IPS-NIHi7 (cell line): ENCODE measurements at regions not wholly inside any gene's neighbourhood (a gene's known extent, or its start where the extent isn't known, plus 50 kb on each side); places are given as distances from the start of the nearest gene placed in this dataset.
"Not testable (repeated sequence)": the region's sequence is repeated elsewhere in the genome, so short reads cannot be mapped to it uniquely, and the experiment has no call there.

Experiments
- DNase-seq: peaks from one replicate; pipeline ENCODE4 v3.0.0; 2012; ENCODE audit warnings: mixed read lengths; ENCODE audit errors: extremely low spot score

- DNase-seq = no peak
These were observed 126.3 kb upstream of the CEP162 start for GRCh38 chr6:84353459-84354423.

DNA sequence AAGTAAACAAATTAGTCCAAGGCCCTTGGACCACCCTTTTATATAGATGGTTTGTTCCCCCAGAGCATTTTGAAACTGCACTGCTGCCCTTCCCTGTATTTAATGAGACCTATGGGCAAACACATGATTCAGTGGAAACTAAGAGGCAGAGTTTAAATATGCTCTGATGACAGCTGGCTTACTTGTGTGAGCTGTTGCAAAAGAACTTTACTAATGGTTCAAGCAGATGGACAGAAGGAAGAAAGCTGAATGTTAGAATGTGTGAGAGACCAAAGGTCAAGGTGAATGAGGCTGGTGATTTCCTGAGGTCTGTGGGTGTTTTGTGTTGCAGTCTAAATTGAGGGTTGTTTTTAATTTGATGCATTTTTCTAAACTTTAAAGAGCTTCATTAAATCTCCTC lies 123.0 kb upstream of the CEP162 start:
- DNase-seq = no peak

DNA sequence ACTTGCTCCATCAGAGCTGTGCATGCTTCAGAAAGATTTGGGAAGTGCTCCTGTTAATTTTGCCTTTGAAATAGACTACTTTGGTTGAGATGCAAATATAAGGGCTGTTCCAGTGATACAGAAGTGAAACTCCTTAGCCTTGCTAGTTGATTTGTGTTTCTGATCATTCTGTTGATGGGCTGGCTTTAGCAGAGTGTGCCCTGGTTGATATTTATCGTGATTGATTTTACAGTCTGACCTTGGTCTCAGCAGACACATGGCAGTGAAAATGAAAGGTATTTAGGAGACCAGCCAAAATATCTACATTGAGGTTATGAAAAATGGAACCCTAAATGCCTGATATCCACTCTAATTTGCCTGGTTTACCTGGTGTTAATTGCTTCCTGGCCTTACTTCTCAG lies 122.1 kb upstream of the CEP162 start:
- no peak for DNase-seq

GRCh38 chr6:84348801-84349200 lies 121.4 kb upstream of the CEP162 start:
- DNase-seq = no peak

- no peak for DNase-seq
These were observed 118.9 kb upstream of the CEP162 start for GRCh38 chr6:84346372-84346771.

- no peak for DNase-seq
These were observed 116.6 kb upstream of the CEP162 start for GRCh38 chr6:84344005-84344404.

- DNase-seq = no peak
These were observed 113.0 kb upstream of the CEP162 start for GRCh38 chr6:84340422-84340821.

- DNase-seq = no peak
These were observed 106.4 kb upstream of the CEP162 start for GRCh38 chr6:84333842-84334241.

GRCh38 chr6:84332139-84333034 lies 104.9 kb upstream of the CEP162 start:
- DNase-seq = no peak

DNA sequence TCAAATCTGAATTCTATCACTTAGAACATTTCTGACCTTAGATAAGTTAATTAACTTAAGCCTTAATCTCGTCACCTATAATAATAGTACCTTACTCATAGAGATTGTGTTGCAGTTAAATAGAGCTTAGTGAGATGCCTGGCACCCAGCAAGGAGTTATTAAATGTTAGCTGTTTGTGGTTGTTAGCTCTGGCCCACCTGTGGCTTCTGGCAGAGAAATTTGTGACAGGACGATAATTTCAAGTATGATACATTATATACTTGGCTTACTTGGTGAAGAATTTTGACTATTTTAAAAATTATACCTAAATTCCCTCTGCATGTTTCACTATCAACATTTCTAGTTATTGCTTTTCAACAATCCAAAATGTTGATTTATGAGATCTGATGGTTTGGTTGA lies 102.9 kb upstream of the CEP162 start:
- DNase-seq = no peak

GRCh38 chr6:84329516-84329915 lies 102.1 kb upstream of the CEP162 start:
- no peak for DNase-seq

DNA sequence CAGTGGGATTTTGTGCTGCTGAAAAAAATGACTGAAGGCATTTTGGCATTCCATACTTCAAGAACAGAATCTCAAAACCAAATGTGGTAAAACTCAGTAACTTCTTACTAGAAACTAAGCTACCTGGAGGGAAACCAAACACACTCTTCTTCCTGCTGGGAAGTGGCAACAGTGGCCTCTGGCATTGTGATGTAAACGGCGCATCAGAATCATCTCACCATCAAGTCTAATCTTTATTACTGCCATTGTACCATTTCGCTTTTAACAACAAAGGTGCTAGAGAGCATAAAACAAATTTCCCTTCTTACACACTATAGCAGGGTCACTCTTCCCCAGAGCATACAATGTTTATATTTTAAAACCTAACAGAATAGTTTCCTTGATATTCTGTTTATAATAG lies 101.6 kb upstream of the CEP162 start:
- DNase-seq = no peak

DNA sequence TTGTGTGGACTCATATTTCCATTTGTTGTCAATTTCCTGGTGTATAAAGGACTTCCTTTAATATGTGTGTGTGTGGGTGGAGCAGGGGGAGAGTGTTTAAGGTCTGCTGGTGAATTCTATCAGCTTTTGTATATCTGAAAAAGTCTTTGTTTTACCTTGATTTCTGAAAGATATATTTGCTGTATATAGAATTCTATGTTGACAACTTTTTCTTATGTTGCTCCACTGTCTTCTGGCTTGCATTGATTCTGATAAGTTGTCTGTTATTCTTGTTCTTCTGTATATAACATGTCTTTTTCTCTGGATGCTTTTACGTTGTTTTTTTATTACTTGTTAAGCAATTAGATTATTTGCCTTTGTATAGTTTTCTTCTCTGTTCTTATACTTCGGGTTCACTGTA lies 90.0 kb upstream of the CEP162 start:
- DNase-seq = no peak

DNA sequence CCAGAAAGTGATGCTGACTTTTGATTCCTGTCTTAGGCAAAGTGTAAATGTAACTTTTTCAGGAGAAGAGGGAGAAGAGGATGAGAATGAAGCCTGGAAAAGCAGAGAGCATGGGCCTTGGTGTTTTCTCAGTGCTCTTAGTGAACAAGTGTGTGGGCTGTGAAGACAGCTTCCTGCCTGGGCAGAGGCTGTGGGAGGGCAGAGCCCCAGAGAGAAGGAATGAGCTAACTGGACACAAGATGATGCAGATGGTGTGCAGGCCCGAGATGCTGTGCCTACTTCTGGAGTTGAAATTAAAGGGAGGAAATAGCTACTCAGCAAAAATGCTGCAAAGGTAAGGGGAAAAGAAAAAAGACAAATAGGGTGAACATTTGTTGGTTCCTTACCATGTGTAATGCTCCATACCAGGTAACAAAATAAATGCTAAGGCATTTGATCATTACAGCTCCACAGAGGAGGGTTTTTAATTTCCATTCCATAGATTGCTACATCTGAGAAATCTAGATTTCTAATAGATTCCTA lies 87.0 kb upstream of the CEP162 start:
- no peak for DNase-seq

DNA sequence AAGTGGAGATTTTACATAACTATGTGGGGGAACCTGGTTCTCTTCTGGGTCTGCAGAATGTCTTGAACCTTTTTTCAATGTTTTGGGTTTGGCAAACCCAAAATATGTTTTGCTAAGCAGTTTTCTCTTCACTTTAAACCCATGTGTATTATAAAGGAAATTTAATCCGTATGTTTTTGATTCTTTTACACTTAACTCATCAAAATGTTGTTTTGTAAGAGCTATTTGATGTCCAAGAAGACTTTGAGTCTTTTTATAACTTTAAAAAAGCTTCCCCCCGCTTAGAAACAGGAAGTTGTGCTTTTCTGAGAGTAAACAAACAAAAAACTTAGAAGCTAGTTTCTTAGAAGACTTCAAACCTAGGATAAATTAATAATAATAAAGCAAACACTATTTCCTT lies 81.9 kb upstream of the CEP162 start:
- DNase-seq = no peak

- no peak for DNase-seq
These were observed 77.4 kb upstream of the CEP162 start for GRCh38 chr6:84304881-84305280.

GRCh38 chr6:84291033-84291432 lies 63.6 kb upstream of the CEP162 start:
- not testable (repeated sequence) for DNase-seq

- peak; percentile 54 for DNase-seq
These were observed 57.1 kb upstream of the CEP162 start for GRCh38 chr6:84284428-84285049.

DNA sequence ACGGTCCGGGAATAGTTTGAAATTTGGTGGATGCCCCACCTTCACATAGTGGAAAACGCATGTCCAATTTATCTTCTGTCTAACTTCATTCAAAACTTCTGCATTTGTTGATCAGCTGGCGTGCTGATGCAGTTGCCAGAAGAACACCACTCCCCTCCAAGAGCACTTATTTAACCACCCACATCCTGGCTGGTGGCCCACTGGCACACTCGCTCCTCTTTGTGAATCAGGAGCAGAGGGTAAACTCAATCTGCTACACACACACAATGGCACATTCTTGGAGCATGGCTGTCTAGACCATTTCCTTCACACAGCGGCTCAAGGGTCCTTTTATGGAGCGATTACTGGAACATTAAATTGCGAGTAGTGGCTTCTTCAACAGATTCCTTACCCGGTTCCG lies 55.1 kb upstream of the CEP162 start:
- no peak for DNase-seq

- DNase-seq = no peak
These were observed 53.2 kb upstream of the CEP162 start for GRCh38 chr6:84280639-84281038.

- DNase-seq = no peak
These were observed 52.6 kb upstream of the CEP162 start for GRCh38 chr6:84280030-84280429.
